DMS153 (cell line): ENCODE measurements at regions not wholly inside any gene's neighbourhood (a gene's known extent, or its start where the extent isn't known, plus 50 kb on each side); places are given as distances from the start of the nearest gene placed in this dataset.
"Not testable (repeated sequence)": the region's sequence is repeated elsewhere in the genome, so short reads cannot be mapped to it uniquely, and the experiment has no call there.

ENCODE experiments used
- DNase-seq: peaks from one replicate; lab custom pipeline; 2025; lab: John Stamatoyannopoulos, UW

GRCh38 chr4:151459375-151459774 lies 50.4 kb downstream of the FHIP1A start:
- DNase-seq, result peak; percentile 20

- DNase-seq, result no peak
Observed at GRCh38 chr4:151460434-151460833, 51.5 kb downstream of the FHIP1A start.

GRCh38 chr4:151462554-151462953 lies 53.6 kb downstream of the FHIP1A start:
- peak; percentile 44 for DNase-seq

GRCh38 chr4:151468715-151469696 lies 60.0 kb downstream of the FHIP1A start:
- no peak for DNase-seq

GRCh38 chr4:151469970-151470369 lies 61.0 kb downstream of the FHIP1A start:
- no peak for DNase-seq

- no peak for DNase-seq
Observed at GRCh38 chr4:151471728-151472127, 62.8 kb downstream of the FHIP1A start.

GRCh38 chr4:151472297-151472696 lies 63.3 kb downstream of the FHIP1A start:
- DNase-seq, result no peak

- DNase-seq, result no peak
Observed at GRCh38 chr4:151472711-151473110, 63.7 kb downstream of the FHIP1A start.

GRCh38 chr4:151473521-151474097 lies 64.6 kb downstream of the FHIP1A start:
- no peak for DNase-seq

GRCh38 chr4:151475035-151475714 lies 66.2 kb downstream of the FHIP1A start:
- no peak for DNase-seq

GRCh38 chr4:151481813-151482212 lies 72.8 kb downstream of the FHIP1A start:
- no peak for DNase-seq

GRCh38 chr4:151484396-151485102 lies 75.6 kb downstream of the FHIP1A start:
- no peak for DNase-seq

- no peak for DNase-seq
Observed at GRCh38 chr4:151485541-151486131, 76.7 kb downstream of the FHIP1A start.

- no peak for DNase-seq
Observed at GRCh38 chr4:151486168-151486567, 77.2 kb downstream of the FHIP1A start.

GRCh38 chr4:151488968-151489367 lies 80.0 kb downstream of the FHIP1A start:
- DNase-seq, result no peak

GRCh38 chr4:151489462-151490203 lies 80.7 kb downstream of the FHIP1A start:
- DNase-seq, result peak; percentile 65

- not testable (repeated sequence) for DNase-seq
Observed at GRCh38 chr4:151495612-151496011, 86.6 kb downstream of the FHIP1A start.

- not testable (repeated sequence) for DNase-seq
Observed at GRCh38 chr4:151511548-151511947, 102.6 kb downstream of the FHIP1A start.

- DNase-seq, result no peak
Observed at GRCh38 chr4:151517896-151518295, 108.9 kb downstream of the FHIP1A start.

- DNase-seq, result no peak
Observed at GRCh38 chr4:151518359-151518758, 109.4 kb downstream of the FHIP1A start.
